ENCODE measurements at regions not wholly inside any gene's neighbourhood (a gene's known extent, or its start where the extent isn't known, plus 50 kb on each side); places are given as distances from the start of the nearest gene placed in this dataset.

GRCh38 chr18:8928044-8928443 is 174.5 kb upstream of the NDUFV2 start:
- TF ChIP-seq CTCF (IDR thresholded peaks at IDR 0.05), result no peak
- no peak for TF ChIP-seq POLR2AphosphoS5 (IDR thresholded peaks at IDR 0.05)
- TF ChIP-seq POLR2A (IDR thresholded peaks at IDR 0.05), result no peak

Measured in prostate gland (tissue), 2 donors.